Endothelial cell of umbilical vein (primary cell): ENCODE measurements at regions not wholly inside any gene's neighbourhood (a gene's known extent, or its start where the extent isn't known, plus 50 kb on each side); places are given as distances from the start of the nearest gene placed in this dataset.

ENCODE experiments used
- BruUV-seq: library from RNA; stranded (reverse); fragments of 400-500 nt; replicated peaks from 2 replicates; lab custom pipeline; 2021; lab: Mats Ljungman, UMichigan
- CTCF ChIA-PET: fragments of 300-600, 350-600 bp; sonication (Branson Sonifier 250); formaldehyde crosslinking; loops from one replicate; lab custom pipeline; 2021; ENCODE audit warnings: antibody characterized with exemption, inconsistent platforms; lab: Charles Lee
- POLR2A ChIA-PET: fragments of 300-600, 350-600 bp; sonication (Branson Sonifier 250); formaldehyde crosslinking; loops from one replicate; lab custom pipeline; 2021; ENCODE audit warnings: antibody characterized with exemption, inconsistent platforms; lab: Charles Lee
- DNase-seq: peaks from one replicate; pipeline ENCODE4 v3.0.0-alpha.2; 2011; ENCODE audit warnings: low read depth, low spot score
- FAIRE-seq: peaks from 2 replicates; lab custom pipeline; 2011; peaks lifted over from hg19 to GRCh38; lab: Jason Lieb, UNC
- H2AFZ ChIP-seq: 2 replicates; pipeline ENCODE4 v1.6.0; 2012; ENCODE audit warnings: low read depth, low read length, control low read depth, inconsistent platforms
- H3K27ac ChIP-seq: 2 replicates; pipeline ENCODE4 v1.5.1; 2011; ENCODE audit warnings: low read depth, mild to moderate bottlenecking, control low read depth, low read length, moderate library complexity; ENCODE audit not compliant: insufficient read depth
- H3K27me3 ChIP-seq, 2 experiments: 2 replicates each; pipeline versions ENCODE4 v1.6.0 to v1.6.1; 2011; ENCODE audit warnings: low read length in 2 of 2, mixed read lengths in 1 of 2; ENCODE audit not compliant: control insufficient read depth in 2 of 2, insufficient read depth in 2 of 2
- H3K36me3 ChIP-seq, 2 experiments: 2 replicates in 1 of 2; 3 replicates in 1 of 2; pipeline ENCODE4 v1.5.1; 2011; ENCODE audit warnings: low read length in 2 of 2, mild to moderate bottlenecking in 1 of 2, moderate library complexity in 1 of 2; ENCODE audit not compliant: control insufficient read depth in 2 of 2, insufficient read depth in 2 of 2; ENCODE audit errors: extremely low read depth in 1 of 2
- H3K4me1 ChIP-seq: 3 replicates; pipeline ENCODE4 v1.5.1; 2011; ENCODE audit warnings: mild to moderate bottlenecking, low read length; ENCODE audit not compliant: control insufficient read depth, insufficient read depth; ENCODE audit errors: extremely low read depth
- H3K4me2 ChIP-seq: 2 replicates; pipeline ENCODE4 v1.6.1; 2011; ENCODE audit warnings: low read length, control low read depth, mixed read lengths; ENCODE audit not compliant: insufficient read depth
- H3K4me3 ChIP-seq, 3 experiments: fragments of 200-600 bp in 1 of 3; sonication (generic), shearing (Covaris generic) in 1 of 3; replicated peaks in 1 of 3; 2 replicates each; pipeline ENCODE4 v1.5.1; 2011 to 2016; ENCODE audit warnings: control low read depth in 3 of 3, low read length in 3 of 3, mild to moderate bottlenecking in 2 of 3, inconsistent platforms in 1 of 3, low read depth in 1 of 3, moderate library complexity in 1 of 3; ENCODE audit not compliant: insufficient read depth in 1 of 3
- H3K79me2 ChIP-seq: 2 replicates; pipeline ENCODE4 v1.6.0; 2012; ENCODE audit warnings: low read length, inconsistent platforms; ENCODE audit not compliant: control insufficient read depth, insufficient read depth
- H3K9ac ChIP-seq: replicated peaks from 2 replicates; pipeline ENCODE3; 2011; ENCODE audit warnings: low read length, control low read depth; ENCODE audit not compliant: insufficient read depth; ENCODE audit errors: extremely low read depth
- H3K9me1 ChIP-seq: replicated peaks from 3 replicates; pipeline ENCODE4 v1.6.0; 2011; ENCODE audit warnings: mild to moderate bottlenecking, low read length; ENCODE audit not compliant: control insufficient read depth, insufficient read depth; ENCODE audit errors: extremely low read depth
- H3K9me3 ChIP-seq: replicated peaks from 2 replicates; pipeline ENCODE4 v1.5.1; 2012; ENCODE audit warnings: low read length, inconsistent platforms; ENCODE audit not compliant: control insufficient read depth, insufficient read depth
- H4K20me1 ChIP-seq: replicated peaks from 2 replicates; pipeline ENCODE3; 2011; ENCODE audit warnings: mild to moderate bottlenecking, low read length; ENCODE audit not compliant: control insufficient read depth, insufficient read depth; ENCODE audit errors: extremely low read depth
- CTCF ChIP-seq, 2 donors: IDR thresholded peaks; 1 replicate in 1 of 2; 2 replicates in 1 of 2; pipeline ENCODE4 v1.5.1; 2011; ENCODE audit warnings: low read length in 2 of 2, mild to moderate bottlenecking in 2 of 2, moderate library complexity in 2 of 2, control low read depth in 1 of 2, inconsistent platforms in 1 of 2, low read depth in 1 of 2; ENCODE audit not compliant: insufficient read depth in 1 of 2; ENCODE audit errors: extremely low read depth in 1 of 2
- EZH2 ChIP-seq: IDR thresholded peaks from 2 replicates; pipeline ENCODE4 v1.6.1; 2012; ENCODE audit warnings: borderline replicate concordance, low read depth, mild to moderate bottlenecking, moderate library complexity, low read length, inconsistent platforms; ENCODE audit not compliant: severe bottlenecking
- FOS ChIP-seq: IDR thresholded peaks from 2 replicates; pipeline ENCODE4 v1.6.1; 2011; ENCODE audit warnings: mild to moderate bottlenecking, low read length, moderate library complexity, borderline replicate concordance; ENCODE audit not compliant: insufficient read depth
- GATA2 ChIP-seq: IDR thresholded peaks from 2 replicates; pipeline ENCODE4 v1.7.0; 2011; ENCODE audit warnings: low read depth, mild to moderate bottlenecking, moderate library complexity, mixed read lengths, low read length; ENCODE audit not compliant: insufficient read length, insufficient read depth
- JUN ChIP-seq: IDR thresholded peaks from 2 replicates; pipeline ENCODE4 v1.6.1; 2011; ENCODE audit warnings: borderline replicate concordance, low read depth; ENCODE audit not compliant: insufficient read length, insufficient read depth
- MYC ChIP-seq: IDR thresholded peaks from one replicate; pipeline ENCODE4 v1.6.1; 2011; ENCODE audit warnings: mild to moderate bottlenecking, low read depth, low read length
- POLR2A ChIP-seq: IDR thresholded peaks from 2 replicates; pipeline ENCODE4 v1.6.1; 2012; ENCODE audit warnings: low read depth, mild to moderate bottlenecking, control low read depth, low read length
- POLR2AphosphoS5 ChIP-seq: IDR thresholded peaks from 2 replicates; pipeline ENCODE4 v1.6.1; 2012; ENCODE audit warnings: low read depth, mild to moderate bottlenecking, control low read depth, low read length, moderate library complexity; ENCODE audit not compliant: insufficient read depth
- dilution Hi-C: fragments of 300-500 bp; cut with MboI; formaldehyde crosslinking; loops from one replicate; pipeline ENCODE4 v1.15.0; 2019; ENCODE audit warnings: low sequenced_read_pairs; ENCODE audit not compliant: extremely low pct_ligation_motif_present
- intact Hi-C: fragments of 100-400 bp; cut with micrococcal nuclease; formaldehyde crosslinking; loops from one replicate; pipeline ENCODE4 v1.10.0; 2022
- TF ChIP-seq, protein P1 (sequence below): IDR thresholded peaks from 2 replicates; pipeline ENCODE4 v1.6.1; 2011; ENCODE audit not compliant: insufficient read depth, insufficient read length

DNA sequence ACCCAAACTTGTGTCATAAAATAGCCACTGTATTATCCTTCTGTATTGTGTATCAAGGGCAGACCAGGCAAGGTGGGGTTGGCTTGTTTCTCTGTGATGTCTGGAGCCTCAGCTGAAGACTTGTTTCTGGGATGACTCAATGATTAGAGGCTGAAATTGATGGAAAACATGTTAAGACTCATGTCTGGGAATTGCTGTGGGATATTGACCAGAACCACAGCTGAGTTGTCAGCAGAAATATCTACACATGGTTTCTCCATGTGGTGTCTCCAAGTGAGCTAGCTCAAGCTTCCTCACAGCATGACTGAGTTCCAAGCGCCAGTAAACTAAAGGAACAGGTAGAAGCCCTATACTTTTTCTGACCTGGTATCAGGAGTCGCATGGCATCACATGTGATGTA is 128.5 kb upstream of the SYNDIG1 start:
- H3K4me3 ChIP-seq: no peak overlapping the region
- no peaks in the 10 kb centered on the region for H3K79me2 ChIP-seq
- H4K20me1 ChIP-seq: no peaks in the 10 kb centered on the region
- dilution Hi-C loops (no loop called here), intact Hi-C loops (no loop called here)
- H3K9ac ChIP-seq: no peak overlapping the region
- FAIRE-seq (no peak), DNase-seq (no peak)
- H3K27me3 ChIP-seq: no peaks in the 10 kb centered on the region
- POLR2A ChIA-PET: no interaction called here
- H3K9me3 ChIP-seq: no peaks in the 10 kb centered on the region
- CTCF ChIA-PET: no interaction called here
- no peak for TF ChIP-seq FOS
- TF ChIP-seq POLR2A: no peak
- TF ChIP-seq, protein P1, sequence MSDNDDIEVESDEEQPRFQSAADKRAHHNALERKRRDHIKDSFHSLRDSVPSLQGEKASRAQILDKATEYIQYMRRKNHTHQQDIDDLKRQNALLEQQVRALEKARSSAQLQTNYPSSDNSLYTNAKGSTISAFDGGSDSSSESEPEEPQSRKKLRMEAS: no peak
- TF ChIP-seq POLR2AphosphoS5: no peak
- no peak for TF ChIP-seq EZH2
- TF ChIP-seq JUN: no peak
- TF ChIP-seq GATA2: no peak
- TF ChIP-seq MYC: no peak
- no peak for TF ChIP-seq CTCF (IDR thresholded peaks at IDR 0.05; ENCODE audit: extremely low read depth in 1 of 2, insufficient read depth in 1 of 2, low read depth in 1 of 2, low read length in 2 of 2)
- H3K9me1 ChIP-seq: no peaks in the 10 kb centered on the region
- no TSS peak for BruUV-seq
- H3K36me3 ChIP-seq: no peaks in the 10 kb centered on the region
- no peak overlapping the region for H2AFZ ChIP-seq
- no peak overlapping the region for H3K27ac ChIP-seq
- H3K4me2 ChIP-seq: no peak overlapping the region
- no peaks in the 10 kb centered on the region for H3K4me1 ChIP-seq
